GM12878 (cell line): ENCODE measurements at regions not wholly inside any gene's neighbourhood (a gene's known extent, or its start where the extent isn't known, plus 50 kb on each side); places are given as distances from the start of the nearest gene placed in this dataset.
A peak's percentile ranks its signal among the peaks of the same experiment; 100 is the strongest.

Experiments
- ATAC-seq: fragments of 200-7000 bp; cut with Tn5 transposase; 3 replicates; pipeline ENCODE4 v1.9.1; 2020; ENCODE audit warnings: mild to moderate bottlenecking, moderate library complexity
- BruUV-seq: library from RNA; stranded (reverse); fragments of 400-500 nt; replicated peaks from 2 replicates; lab custom pipeline; 2021; lab: Mats Ljungman, UMichigan
- CTCF ChIA-PET: fragments of 300-600 bp; sonication (Branson Sonifier 250); formaldehyde crosslinking; extraction: SDS; loops from one replicate; lab custom pipeline; 2021; ENCODE audit warnings: inconsistent platforms; lab: Yijun Ruan, JAX
- POLR2A ChIA-PET: fragments of 350-600 bp; formaldehyde crosslinking; extraction: SDS; loops from one replicate; lab custom pipeline; 2021; ENCODE audit warnings: inconsistent platforms; lab: Charles Lee
- RAD21 ChIA-PET: fragments of 300-600 bp; sonication (Branson Sonifier 250); formaldehyde crosslinking; loops from one replicate; lab custom pipeline; 2023; ENCODE audit warnings: antibody characterized with exemption; ENCODE audit not compliant: unreplicated experiment; lab: Charles Lee
- SMC1A ChIA-PET: fragments of 300-600 bp; sonication (Branson Sonifier 250); formaldehyde crosslinking; loops from one replicate; lab custom pipeline; 2023; ENCODE audit not compliant: unreplicated experiment, uncharacterized antibody; lab: Charles Lee
- DNase-seq: peaks from one replicate; pipeline ENCODE4 v3.0.0-alpha.2; 2011; ENCODE audit warnings: low read depth, low spot score
- FAIRE-seq: peaks from 3 replicates; lab custom pipeline; 2011; peaks lifted over from hg19 to GRCh38; lab: Jason Lieb, UNC
- H2AFZ ChIP-seq: 2 replicates; pipeline ENCODE4 v1.6.0; 2011; ENCODE audit warnings: low read depth, low read length, control low read depth; ENCODE audit not compliant: control insufficient read depth
- H3K27ac ChIP-seq: 2 replicates; pipeline ENCODE4 v1.5.1; 2011; ENCODE audit warnings: control low read depth; ENCODE audit not compliant: control insufficient read depth, insufficient read depth
- H3K27me3 ChIP-seq, 2 experiments: replicated peaks in 1 of 2; 2 replicates each; pipeline versions ENCODE4 v1.6.0 to v1.6.1; 2011; ENCODE audit warnings: low read length in 1 of 2; ENCODE audit not compliant: control insufficient read depth in 2 of 2, insufficient read depth in 2 of 2
- H3K36me3 ChIP-seq, 2 experiments: 2 replicates each; pipeline ENCODE4 v1.5.1; 2011; ENCODE audit warnings: low read length in 1 of 2; ENCODE audit not compliant: control insufficient read depth in 2 of 2, insufficient read depth in 2 of 2
- H3K4me1 ChIP-seq: 2 replicates; pipeline ENCODE4 v1.6.1; 2011; ENCODE audit warnings: mild to moderate bottlenecking, low read length, moderate library complexity, mixed read lengths; ENCODE audit not compliant: control insufficient read depth, insufficient read depth
- H3K4me2 ChIP-seq: 2 replicates; pipeline ENCODE4 v1.6.0; 2011; ENCODE audit warnings: control low read depth; ENCODE audit not compliant: control insufficient read depth, insufficient read depth
- H3K4me3 ChIP-seq: fragments of 200-600 bp; sonication (generic); 2 replicates; pipeline ENCODE4 v1.5.1; 2016
- H3K79me2 ChIP-seq: 2 replicates; pipeline ENCODE4 v1.6.0; 2011; ENCODE audit warnings: low read length; ENCODE audit not compliant: control insufficient read depth, insufficient read depth
- H3K9ac ChIP-seq: 2 replicates; pipeline ENCODE4 v1.8.0; 2011; ENCODE audit warnings: low read length, control low read depth, mixed read lengths; ENCODE audit not compliant: control insufficient read depth, insufficient read depth
- H3K9me3 ChIP-seq: replicated peaks from 3 replicates; pipeline ENCODE4 v1.5.1; 2011; ENCODE audit warnings: mild to moderate bottlenecking, low read length; ENCODE audit not compliant: control insufficient read depth, insufficient read depth
- H4K20me1 ChIP-seq: 2 replicates; pipeline ENCODE4 v1.6.0; 2011; ENCODE audit not compliant: control insufficient read depth, insufficient read depth
- ASH2L ChIP-seq: fragments of 300-600, 200-600 bp; sonication (generic); IDR thresholded peaks from 2 replicates; pipeline ENCODE4 v1.6.1; 2017; ENCODE audit warnings: low read depth, mild to moderate bottlenecking, borderline replicate concordance
- CHD4 ChIP-seq: fragments of 200-600 bp; sonication (generic); IDR thresholded peaks from 2 replicates; pipeline ENCODE4 v1.6.1; 2016; ENCODE audit warnings: mild to moderate bottlenecking
- JUND ChIP-seq: IDR thresholded peaks from 2 replicates; pipeline ENCODE4 v1.6.1; 2012; ENCODE audit warnings: low read depth, mild to moderate bottlenecking, low read length, improper control_type of control experiment, moderate library complexity
- MEF2A ChIP-seq: IDR thresholded peaks from 2 replicates; pipeline ENCODE4 v1.6.1; 2011; ENCODE audit warnings: low read depth, mild to moderate bottlenecking, low read length, moderate library complexity; ENCODE audit not compliant: insufficient read depth
- NR2F1 ChIP-seq: fragments of 450-650 bp; conservative IDR thresholded peaks from 2 replicates; pipeline ENCODE4 v1.6.1; 2017; ENCODE audit warnings: mild to moderate bottlenecking
- NRF1 ChIP-seq: conservative IDR thresholded peaks from 2 replicates; pipeline ENCODE4 v1.6.1; 2011; ENCODE audit warnings: mild to moderate bottlenecking, low read depth, low read length, improper control_type of control experiment
- SMAD5 ChIP-seq: IDR thresholded peaks from 2 replicates; pipeline ENCODE4 v1.6.1; 2016; ENCODE audit warnings: antibody characterized with exemption, low read depth
- TCF7 ChIP-seq: IDR thresholded peaks from 2 replicates; pipeline ENCODE4 v1.6.1; 2014; ENCODE audit warnings: antibody characterized with exemption, borderline replicate concordance
- ZBTB33 ChIP-seq: fragments of 450-650 bp; IDR thresholded peaks from 2 replicates; pipeline ENCODE4 v1.6.1; 2017; ENCODE audit warnings: mild to moderate bottlenecking
- ZNF24 ChIP-seq: fragments of 450-650 bp; IDR thresholded peaks from 2 replicates; pipeline ENCODE4 v1.6.1; 2017; ENCODE audit warnings: antibody characterized with exemption, mild to moderate bottlenecking
- WGBS: methylation state at CpG from one replicate; pipeline ENCODE4 v1.1.6; 2016; ENCODE audit warnings: low lambda C conversion rate; ENCODE audit not compliant: insufficient replicate concordance, insufficient coverage; ENCODE audit errors: missing lambda C conversion rate; 5-methylcytosine and 5-hydroxymethylcytosine counted together
- in situ Hi-C: fragments of 300-500 bp; cut with MboI; formaldehyde crosslinking; loops from 9 replicates; pipeline ENCODE4 v1.14.3; 2018; ENCODE audit warnings: mixed read lengths
- intact Hi-C: fragments of 100-400 bp; cut with micrococcal nuclease; formaldehyde crosslinking; loops from one replicate; pipeline ENCODE4 v1.14.2; 2022; ENCODE audit not compliant: unreplicated experiment
- TF ChIP-seq, protein P1 (sequence below): fragments of 450-650 bp; IDR thresholded peaks from 2 replicates; pipeline ENCODE4 v1.6.1; 2016; ENCODE audit warnings: mild to moderate bottlenecking
- TF ChIP-seq, protein P2 (sequence below): fragments of 450-650 bp; IDR thresholded peaks from 2 replicates; pipeline ENCODE4 v1.6.1; 2016; ENCODE audit warnings: mild to moderate bottlenecking, moderate library complexity, borderline replicate concordance

DNA sequence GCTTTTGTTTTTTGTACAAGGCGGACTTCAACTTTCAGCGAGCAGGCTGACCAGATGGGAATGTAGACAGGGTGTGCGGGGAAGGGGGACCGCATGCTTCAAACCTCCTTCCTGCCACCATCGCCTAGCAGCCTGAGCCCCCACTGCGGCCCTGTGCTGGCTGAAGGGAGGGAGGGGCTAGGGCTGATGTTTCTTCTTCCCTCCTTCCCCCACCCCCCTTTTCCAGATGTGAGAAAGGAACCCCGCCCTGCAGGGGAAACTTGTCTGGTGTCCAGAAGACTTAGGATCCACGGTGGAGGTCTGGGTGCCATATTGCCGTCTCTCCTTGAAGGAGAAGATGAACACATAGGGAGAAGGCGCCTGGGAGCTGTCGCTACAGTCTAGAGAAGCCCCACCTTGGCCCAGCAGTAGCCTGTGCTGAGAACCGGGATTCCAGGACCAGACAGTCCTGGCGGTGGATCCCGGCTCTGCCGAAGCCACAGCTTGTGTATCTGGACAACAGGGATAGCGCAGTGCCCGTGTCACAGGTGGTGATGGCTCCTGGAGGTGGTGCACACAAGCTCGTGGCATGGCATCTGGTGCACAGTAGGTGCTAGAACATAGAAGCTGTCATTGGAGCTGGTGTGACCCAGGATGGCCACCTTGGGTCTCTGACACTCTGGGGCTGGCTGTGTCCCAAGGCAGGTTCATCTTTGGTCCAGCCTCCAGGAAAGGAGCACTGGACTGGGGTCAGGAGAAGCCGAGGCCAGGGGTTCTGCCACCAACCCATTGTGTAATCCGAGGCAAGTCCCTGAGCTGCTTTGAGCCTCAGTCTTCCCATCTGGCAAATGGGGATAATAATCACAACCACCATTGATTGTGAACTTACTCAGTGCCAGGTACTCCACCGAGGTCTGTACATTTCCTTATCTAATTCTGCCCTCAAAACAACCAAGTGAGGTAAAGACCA is 205.6 kb downstream of the C9orf50 start (continued):
- TF ChIP-seq NRF1 (no peak), ASH2L (no peak), TCF7 (no peak), CHD4 (no peak)

- peak overlapping the region; percentile 93 for H3K9ac ChIP-seq
- no peak for FAIRE-seq
- ChIA-PET RAD21 (no interaction called here), CTCF (no interaction called here), SMC1A (interaction anchor here (1.7 kb wide), 1 partner anchor 44 kb away, joined by 3 read pairs; no protein-coding TSS in a partner anchor), POLR2A (interaction anchor here (1.0 to 1.2 kb wide), 2 partner anchors 45 to 183 kb away, joined by 3 read pairs; no protein-coding TSS in a partner anchor)
- WGBS: 72% methylated on average over 30 of the region's 31 CpGs
- in situ Hi-C loops: no loop called here
- no peaks in the 10 kb centered on the region for H3K79me2 ChIP-seq
- peaks cover 12% of the 10 kb centered on the region for H3K4me1 ChIP-seq
- peak overlapping the region; percentile 94; the same call in 1 of the 2 replicates for H3K27ac ChIP-seq
- peak overlapping the region; percentile 99 for H3K4me2 ChIP-seq
- no peak for ATAC-seq
- H3K36me3 ChIP-seq: no peaks in the 10 kb centered on the region
- no peaks in the 10 kb centered on the region for H3K27me3 ChIP-seq
- TF ChIP-seq ZNF24 (no peak), NR2F1 (peak; percentile 41; the same call in 1 of the 2 replicates), MEF2A (no peak), SMAD5 (no peak), JUND (no peak), ZBTB33 (peak; percentile 70; the same call in 1 of the 2 replicates)
- TF ChIP-seq, protein P1, sequence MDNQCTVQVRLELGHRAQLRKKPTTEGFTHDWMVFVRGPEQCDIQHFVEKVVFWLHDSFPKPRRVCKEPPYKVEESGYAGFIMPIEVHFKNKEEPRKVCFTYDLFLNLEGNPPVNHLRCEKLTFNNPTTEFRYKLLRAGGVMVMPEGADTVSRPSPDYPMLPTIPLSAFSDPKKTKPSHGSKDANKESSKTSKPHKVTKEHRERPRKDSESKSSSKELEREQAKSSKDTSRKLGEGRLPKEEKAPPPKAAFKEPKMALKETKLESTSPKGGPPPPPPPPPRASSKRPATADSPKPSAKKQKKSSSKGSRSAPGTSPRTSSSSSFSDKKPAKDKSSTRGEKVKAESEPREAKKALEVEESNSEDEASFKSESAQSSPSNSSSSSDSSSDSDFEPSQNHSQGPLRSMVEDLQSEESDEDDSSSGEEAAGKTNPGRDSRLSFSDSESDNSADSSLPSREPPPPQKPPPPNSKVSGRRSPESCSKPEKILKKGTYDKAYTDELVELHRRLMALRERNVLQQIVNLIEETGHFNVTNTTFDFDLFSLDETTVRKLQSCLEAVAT: peak; percentile 97
- TF ChIP-seq, protein P2, sequence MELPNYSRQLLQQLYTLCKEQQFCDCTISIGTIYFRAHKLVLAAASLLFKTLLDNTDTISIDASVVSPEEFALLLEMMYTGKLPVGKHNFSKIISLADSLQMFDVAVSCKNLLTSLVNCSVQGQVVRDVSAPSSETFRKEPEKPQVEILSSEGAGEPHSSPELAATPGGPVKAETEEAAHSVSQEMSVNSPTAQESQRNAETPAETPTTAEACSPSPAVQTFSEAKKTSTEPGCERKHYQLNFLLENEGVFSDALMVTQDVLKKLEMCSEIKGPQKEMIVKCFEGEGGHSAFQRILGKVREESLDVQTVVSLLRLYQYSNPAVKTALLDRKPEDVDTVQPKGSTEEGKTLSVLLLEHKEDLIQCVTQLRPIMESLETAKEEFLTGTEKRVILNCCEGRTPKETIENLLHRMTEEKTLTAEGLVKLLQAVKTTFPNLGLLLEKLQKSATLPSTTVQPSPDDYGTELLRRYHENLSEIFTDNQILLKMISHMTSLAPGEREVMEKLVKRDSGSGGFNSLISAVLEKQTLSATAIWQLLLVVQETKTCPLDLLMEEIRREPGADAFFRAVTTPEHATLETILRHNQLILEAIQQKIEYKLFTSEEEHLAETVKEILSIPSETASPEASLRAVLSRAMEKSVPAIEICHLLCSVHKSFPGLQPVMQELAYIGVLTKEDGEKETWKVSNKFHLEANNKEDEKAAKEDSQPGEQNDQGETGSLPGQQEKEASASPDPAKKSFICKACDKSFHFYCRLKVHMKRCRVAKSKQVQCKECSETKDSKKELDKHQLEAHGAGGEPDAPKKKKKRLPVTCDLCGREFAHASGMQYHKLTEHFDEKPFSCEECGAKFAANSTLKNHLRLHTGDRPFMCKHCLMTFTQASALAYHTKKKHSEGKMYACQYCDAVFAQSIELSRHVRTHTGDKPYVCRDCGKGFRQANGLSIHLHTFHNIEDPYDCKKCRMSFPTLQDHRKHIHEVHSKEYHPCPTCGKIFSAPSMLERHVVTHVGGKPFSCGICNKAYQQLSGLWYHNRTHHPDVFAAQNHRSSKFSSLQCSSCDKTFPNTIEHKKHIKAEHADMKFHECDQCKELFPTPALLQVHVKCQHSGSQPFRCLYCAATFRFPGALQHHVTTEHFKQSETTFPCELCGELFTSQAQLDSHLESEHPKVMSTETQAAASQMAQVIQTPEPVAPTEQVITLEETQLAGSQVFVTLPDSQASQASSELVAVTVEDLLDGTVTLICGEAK: peak; percentile 52; the same call in 1 of the 2 replicates
- no peaks in the 10 kb centered on the region; the same call in 2 of the 3 replicates for H3K9me3 ChIP-seq
- no peak for DNase-seq
- intact Hi-C loops: no loop called here
- BruUV-seq: TSS peak; percentile 98
- no peaks in the 10 kb centered on the region for H4K20me1 ChIP-seq
- H3K4me3 ChIP-seq: peak overlapping the region; percentile 54; the same call in 1 of the 2 replicates
- H2AFZ ChIP-seq: no peak overlapping the region
Measured at GRCh38 chr9:129414377-129414992, 206.4 kb downstream of the C9orf50 start.
